Activated effector memory CD4-positive, alpha-beta T cell treated with anti-CD3 and anti-CD28 coated beads, Interleukin-2, amount 50 U/mL, for 16 hours (primary cell): ENCODE measurements at regions not wholly inside any gene's neighbourhood (a gene's known extent, or its start where the extent isn't known, plus 50 kb on each side); places are given as distances from the start of the nearest gene placed in this dataset.
"Not testable (repeated sequence)": the region's sequence is repeated elsewhere in the genome, so short reads cannot be mapped to it uniquely, and the experiment has no call there.

Experiments
- DNase-seq: peaks from one replicate; pipeline ENCODE4 v3.0.0-alpha.2; 2020

DNA sequence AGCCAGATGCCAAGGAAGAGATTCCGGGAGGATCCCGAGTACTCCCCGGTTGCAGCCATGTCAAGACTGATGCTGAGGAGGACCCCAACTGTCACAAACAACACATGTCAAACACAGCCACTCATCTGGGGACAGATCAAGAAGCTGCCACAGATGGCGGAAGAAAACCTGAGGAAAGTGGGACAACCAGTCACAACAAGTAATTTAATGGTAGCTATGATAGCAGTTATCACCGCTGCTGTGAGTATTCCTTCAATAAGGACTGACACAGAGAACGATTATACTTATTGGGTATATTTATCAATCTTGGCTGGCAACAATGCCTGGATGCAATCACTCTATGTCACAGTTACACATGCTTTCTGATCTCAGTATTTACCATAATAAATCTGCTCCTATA, 763.4 kb downstream of the DHX35 start:
- not testable (repeated sequence) for DNase-seq

DNA sequence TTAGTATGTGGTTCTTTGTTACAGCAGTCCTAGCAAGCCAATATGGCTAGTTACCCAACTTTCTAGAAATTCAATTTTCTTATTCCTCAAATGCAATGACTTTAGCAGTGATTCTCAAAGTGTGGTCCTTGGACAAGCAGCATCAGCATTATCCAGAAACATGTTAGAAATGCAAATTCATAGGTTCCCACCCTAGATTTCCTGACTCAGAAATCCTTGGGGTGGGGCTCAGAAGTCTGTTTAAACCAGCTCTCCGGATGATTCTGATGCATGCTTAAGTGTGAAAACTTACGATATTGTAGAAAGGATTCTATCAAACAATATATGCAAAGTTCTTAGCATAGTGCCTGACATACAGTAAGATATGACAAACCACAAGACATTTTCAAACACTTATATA, 757.1 kb downstream of the DHX35 start:
- DNase-seq = no peak

DNA sequence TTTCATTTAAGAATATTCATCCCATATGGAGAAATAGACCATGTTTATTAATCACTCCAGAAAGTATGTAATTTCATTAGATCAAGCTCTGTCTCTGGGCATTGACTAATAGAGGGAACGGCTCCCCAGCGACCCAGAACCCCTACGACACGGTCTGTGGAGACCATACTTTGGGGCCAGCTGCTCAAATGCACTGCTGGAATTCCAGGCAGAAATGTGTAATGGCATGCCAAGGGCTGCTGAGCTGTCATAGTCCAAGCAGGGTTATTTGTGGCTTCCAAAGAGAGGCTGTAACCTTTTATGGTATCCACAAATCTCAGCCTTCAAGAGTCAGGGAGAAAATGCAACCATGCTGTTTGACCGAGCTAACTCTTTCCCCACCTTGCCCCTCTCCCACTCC, 755.8 kb downstream of the DHX35 start:
- DNase-seq = no peak

DNA sequence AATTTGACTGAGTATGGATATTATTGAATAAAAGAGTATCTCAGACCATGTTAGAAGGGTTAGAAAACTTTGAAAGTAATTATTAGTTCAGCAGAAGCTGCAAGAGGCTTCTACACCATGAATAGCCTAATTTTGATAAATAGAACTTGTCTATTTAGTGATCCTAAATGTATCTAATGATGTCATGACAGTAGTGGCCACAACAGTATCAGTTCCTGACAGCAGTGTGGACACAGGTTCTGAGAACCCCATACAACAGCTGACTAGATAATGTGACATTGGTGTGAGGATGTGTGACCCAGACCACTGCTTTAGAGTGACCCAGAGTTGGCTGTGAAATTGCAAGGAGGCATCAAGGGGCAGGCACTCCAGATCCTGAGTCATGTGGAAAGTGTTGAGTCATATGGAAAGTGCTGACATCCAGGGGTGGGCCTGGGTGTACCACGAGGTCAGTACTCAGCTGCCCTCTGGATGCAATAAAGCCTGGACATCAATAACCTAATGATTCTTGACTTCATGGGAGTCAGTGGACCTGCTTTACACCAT, 754.7 kb downstream of the DHX35 start:
- no peak for DNase-seq

DNA sequence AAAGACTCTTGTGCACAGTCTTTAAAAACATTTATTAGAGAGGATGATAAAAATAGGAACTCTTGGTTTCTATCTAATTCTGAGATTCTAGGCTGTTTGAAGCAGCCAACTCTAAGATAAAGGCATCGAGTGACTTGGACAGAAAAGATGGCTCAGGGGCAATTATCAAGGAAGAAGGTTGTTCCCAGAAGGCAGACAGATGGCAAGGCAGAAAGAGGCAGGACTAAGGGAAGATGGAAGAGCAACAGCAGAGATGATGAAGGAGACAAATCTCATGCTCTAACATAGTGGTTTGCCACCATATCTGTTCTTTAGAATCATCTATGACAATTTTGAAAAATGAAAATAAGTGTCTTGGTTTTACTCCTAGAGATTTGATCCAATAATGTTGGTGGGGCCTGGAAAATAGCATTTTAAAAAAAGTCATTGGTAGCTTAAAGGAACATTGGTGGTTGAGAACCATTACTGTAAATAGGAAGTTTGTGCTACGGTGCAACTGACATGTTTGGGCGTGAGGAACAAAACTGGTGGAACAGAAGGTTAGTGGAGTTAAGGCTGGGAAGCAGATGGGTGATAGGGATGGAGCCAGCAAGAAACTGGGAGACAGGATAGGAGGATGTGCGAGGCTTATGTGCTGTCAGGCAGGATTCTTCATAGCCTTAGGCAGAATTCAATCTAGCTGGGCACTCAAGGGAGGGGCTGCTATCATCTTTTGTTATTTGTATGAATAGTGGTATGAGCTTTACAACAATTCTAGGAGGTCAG, 751.1 kb downstream of the DHX35 start:
- DNase-seq = no peak

DNA sequence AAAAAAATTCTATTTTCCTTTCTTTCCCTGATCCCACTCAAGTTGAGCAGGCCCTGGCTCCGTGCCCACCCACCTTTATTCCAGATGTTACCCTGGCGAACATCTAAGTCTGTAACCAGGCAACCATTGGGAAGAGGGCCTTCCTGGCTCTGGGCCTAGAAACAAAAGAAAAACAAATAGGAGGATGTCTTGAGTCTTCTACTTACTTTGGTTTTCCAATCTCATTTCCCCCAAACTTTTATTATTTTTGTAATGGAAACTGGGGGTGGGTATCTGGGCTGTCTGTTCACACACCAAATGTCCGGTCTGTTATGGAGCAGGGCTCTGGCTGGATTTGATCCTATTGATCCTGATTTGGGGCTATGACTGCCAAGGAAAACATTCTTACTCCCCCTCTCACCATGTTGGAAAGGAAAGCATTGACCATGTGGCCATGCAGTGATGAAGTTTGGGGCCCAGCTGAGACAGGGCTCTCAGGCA, 744.1 kb downstream of the DHX35 start:
- DNase-seq = no peak

DNA sequence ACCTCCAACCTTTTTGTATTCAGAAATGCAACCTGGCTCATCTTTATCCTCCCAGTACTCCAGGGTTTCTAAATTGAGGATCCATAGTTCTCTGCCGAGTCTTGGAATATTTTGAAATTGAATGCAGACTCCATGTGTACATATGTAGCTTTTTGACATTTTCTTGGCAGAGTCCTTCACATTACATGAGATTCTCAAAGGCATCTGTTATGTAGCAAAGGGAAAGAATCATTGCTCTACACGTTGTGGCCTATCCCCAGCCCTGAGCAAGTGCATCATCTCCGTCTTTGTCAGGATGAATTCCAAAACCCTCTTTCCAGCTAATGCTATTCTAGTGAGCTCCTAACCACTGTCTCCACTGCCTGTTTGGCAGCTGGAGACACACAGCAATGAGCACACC, 742.9 kb downstream of the DHX35 start:
- no peak for DNase-seq

DNA sequence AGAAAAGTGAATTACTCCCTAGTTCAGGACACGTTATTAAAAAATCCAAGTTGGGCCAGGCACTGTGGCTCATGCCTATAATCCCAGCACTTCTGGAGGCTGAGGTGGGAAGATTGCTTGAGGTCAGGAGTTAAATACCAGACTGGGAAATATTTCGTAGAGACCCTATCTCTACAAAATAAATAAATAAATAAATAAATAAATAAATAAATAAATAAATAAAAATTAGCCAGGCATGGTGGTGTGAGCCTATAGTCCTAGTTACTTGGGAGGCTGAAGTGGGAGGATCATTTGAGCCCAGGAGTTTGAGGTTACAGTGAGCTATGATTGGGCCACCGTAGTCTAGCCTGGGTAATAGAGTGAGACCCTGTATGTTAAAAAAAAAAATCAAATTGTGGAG, 741.2 kb downstream of the DHX35 start:
- not testable (repeated sequence) for DNase-seq

DNA sequence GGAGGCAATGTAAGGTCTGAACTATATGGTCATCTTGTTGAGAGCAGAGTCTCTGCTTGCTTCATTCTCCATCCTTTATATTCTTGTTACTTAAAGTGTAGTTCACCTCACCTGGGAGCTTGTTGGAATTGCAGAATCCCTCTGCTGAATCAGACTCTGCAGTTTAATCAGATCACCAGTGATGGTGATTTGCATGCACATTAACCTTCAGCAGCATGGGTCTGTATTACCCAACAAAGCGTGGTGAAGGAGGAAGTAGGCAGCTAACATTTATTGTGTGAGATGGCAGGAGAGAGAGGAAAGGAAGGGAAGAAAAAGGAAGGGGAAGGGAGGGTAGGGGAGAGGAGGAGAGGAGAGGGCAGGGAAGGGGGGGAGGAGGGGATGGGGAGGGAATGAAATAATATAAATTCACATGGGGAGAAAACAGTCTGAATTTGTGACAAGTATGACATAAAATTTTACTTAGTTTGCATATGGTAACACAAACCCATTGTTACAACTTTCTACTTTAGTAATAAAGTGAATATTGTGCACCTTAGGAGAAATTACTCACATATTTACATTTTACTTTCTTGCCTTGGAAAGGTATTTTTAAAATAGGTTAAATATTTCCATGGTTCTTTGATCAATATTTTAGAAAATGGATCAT, 740.7 kb downstream of the DHX35 start:
- no peak for DNase-seq

DNA sequence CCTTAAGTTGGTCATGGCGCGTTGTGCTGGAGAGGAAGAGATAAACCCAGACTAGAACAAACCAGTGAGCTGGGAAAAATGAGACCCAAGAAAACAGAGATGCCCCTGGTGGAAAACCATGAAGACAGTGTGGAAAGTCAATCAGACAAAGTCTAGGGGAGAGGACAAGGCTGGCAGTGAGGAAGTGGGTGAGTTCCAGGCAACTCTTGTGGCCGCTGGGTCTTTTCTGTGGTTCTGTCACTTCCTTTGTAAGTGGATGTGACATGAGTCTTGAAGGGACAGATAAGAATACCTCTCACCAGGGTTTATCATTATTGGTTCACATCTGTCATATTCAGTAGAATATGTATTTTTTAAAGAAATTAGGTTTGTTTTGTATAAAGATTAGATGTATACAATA, 738.4 kb downstream of the DHX35 start:
- no peak for DNase-seq

DNA sequence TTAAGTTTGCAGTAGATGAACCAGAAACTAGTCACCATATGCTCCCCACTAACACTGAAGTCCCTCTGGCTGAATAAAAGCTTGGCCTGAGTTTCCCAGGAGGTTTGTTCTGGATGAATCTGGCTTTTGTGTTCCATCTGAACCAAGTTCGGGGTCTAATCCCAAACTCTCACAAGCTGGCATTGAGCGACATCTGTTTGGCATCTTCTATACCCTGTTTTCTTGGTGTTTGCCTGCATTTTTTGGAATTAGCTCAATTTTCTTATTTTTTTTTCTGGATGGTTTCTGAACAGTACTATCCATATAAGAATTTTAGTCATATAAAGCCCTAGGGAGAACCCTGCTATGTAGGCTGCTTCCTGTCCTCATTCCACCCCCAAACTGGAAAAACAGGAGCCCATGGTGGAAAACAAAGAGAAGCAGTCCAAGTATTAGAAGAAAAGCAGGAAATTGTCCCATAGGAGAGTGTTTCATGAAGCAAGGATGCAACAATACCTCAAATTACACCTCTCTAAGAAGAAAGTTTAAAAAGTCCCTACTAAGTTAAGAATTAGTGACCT, 737.1 kb downstream of the DHX35 start:
- no peak for DNase-seq

DNA sequence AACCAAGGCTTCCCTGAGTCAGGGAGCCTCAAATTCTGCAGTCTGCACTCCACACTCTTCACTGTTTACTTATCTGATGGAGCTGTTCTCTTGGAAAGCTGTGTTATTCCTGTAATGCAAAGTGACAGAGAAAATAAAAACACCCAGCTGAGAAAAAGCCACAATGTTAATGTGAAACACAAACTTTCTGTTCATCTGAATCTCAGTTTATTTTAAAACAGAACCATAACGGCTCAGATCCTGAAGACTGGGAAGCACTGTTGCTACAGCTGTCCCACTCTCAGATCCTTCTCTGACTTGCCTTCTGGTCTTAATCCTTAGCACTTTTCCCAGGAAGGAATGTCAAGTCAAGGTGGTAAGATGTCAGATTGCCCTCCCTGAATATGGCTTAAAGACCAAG, 736.6 kb downstream of the DHX35 start:
- DNase-seq = no peak

DNA sequence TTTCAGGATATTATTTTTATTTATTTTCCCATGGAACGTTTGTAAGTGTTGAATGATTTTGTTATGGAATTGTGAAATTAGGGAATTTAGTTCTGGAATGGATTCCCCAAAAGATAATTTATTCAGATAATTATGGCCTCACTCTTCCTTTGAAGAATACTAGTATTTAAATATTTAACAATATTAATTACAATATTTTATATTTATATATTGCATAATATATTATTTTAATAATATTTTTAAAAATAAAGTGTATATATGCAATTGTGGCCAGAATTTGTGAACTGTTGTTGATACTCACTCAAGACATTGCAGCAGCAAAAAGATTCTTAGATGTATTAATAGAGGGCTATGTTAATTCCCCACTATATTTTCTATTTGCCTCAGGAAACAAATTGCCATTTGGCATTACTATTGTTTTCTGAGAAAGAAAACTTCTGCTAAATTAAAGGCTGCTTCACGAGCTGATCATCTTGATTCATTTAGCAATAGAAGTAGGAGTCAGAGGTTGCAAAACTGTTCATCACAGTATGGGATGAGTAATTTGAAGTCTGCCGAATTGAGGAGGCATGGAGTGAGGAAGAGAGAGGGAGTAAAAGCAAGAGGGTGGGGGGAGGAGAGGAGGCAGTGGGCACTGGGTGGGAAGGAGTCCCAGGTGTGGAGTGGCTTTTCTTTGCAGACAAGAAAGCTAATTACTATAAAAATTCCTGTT, 729.2 kb downstream of the DHX35 start:
- DNase-seq = no peak

DNA sequence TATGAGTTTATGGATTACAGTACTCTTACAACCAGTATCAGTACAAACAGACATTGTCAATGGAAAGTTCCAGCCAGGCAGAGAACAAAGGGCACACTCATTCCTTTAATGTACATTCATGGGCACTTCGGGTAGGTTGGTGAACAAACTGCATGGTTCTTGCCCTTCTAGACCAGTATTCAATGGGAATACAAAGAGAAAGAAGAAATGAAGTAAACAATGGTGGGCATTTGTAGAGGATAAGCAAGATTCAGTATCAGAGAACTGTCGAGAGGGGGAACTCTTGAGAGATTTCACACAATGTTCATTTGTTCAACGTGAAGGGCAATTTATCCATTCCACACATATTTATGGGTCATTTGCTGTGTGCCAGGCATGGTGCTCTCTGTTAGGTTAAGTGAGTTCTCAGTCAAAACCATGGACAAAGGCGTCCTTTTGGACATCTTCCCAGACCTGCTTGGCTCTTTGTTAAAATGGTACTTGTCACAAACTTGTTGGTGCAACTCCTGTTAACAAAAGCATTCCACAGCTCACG, 714.8 kb downstream of the DHX35 start:
- no peak for DNase-seq

DNA sequence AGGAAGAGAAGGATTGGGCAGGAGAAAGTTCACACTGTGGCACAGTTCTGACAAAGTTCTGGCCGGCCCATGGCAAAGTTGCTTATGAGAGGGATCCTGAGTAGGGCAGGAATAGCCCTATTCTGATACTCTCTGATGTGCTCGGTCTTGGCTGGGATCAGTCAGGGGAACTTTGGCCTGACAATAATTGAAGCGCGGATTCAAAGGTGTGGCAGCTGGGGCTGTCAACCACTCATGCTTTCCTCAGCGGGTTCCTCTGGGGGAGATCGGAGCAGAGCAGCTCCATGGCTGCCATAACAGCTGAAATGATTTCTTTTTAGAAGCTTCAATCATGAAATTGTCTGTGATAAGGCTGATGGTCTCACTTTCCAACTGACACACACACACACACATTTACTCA, 714.1 kb downstream of the DHX35 start:
- DNase-seq = no peak

DNA sequence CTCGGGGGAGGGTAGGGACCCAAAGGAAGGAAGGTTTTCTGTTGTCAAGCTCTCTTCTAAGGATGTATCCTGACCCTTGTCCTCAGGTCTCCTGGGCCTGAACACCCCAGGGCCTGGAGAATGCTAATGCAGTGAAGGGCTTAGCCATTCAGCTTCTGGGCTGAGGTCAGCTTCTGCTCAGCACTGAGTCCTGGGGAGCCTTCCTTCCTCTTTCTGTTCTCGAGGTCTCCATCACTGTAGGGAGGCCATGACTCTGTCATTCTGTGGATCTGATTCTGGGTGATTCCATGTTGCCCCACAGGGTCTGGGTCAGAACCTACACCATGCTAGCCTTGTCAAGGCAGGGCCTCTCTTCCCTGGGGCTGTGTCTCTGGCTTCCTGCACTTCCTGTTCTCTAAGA, 712.7 kb downstream of the DHX35 start:
- DNase-seq = no peak

DNA sequence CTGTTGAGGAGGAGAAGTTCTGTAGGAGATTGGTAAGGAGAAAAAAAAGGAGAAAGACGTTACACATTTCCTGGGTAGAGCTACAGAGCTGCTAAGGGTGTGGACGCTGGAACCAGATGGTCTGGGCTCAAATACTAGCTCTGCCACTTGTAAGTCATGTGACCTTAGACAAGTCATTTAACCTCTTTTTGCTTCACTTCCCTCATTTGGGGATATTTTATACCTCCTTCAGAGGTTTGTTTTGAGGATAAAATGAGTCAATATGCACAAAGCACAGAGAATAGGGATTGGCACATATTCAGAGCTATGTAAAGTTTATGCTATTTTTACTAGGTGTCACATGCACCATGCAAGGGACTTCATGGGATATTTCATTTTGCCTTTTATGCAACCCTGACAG, 708.8 kb downstream of the DHX35 start:
- DNase-seq = no peak

DNA sequence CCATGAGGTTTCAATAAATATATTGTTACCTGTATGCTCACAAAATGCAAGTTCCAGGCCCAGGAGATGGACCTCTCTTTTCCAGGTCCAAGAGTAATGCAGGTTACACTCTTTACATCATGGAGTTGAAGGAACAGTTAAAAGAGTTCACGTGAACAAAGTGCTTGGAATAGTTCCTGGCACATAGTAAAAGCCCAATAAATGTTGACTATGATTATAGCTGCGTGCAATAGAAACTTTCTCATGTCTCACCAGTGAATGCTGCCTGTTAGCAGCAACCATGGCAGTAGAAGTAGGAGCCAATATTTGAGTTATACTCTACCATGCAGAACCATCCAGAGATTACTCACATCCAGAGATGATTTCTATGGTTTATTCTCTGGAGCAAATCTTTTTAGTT, 707.5 kb downstream of the DHX35 start:
- DNase-seq = no peak

DNA sequence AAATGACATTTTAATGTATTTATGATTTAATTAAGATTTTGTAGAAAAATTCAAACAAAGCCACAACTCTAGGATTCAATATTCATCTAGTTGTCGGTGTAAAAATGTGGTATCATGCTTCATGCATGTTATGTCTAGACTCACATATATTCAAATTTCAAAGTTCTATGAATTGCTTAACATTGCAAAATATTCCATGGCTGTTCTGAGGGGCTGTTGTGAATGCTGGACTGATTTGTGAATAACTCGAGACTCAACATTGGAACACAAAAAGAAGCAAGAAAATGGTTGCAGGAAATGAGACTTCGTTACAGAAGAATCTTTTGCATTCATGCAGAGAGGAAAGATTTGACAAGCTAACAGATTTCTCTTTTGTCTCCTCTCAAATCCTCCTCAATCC, 705.9 kb downstream of the DHX35 start:
- DNase-seq = no peak

DNA sequence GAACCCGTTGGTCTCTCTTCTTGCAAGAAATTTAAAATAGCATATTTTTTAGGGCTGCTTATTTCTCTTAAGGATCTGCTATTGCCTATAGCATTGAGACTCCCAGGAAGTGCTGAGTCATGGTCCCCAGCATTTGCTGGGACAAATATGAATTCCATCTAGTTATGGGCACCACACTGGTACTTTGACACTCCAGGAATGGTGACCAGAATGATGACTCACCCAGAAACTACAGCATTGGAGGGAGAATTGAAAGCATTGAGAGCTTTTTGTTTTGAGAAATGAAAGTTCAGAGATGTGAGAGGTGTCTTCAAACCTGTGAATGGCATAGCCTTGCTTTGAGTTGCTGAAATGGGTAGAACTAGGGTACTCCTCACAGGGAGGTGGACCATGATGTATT, 699.7 kb downstream of the DHX35 start:
- no peak for DNase-seq

DNA sequence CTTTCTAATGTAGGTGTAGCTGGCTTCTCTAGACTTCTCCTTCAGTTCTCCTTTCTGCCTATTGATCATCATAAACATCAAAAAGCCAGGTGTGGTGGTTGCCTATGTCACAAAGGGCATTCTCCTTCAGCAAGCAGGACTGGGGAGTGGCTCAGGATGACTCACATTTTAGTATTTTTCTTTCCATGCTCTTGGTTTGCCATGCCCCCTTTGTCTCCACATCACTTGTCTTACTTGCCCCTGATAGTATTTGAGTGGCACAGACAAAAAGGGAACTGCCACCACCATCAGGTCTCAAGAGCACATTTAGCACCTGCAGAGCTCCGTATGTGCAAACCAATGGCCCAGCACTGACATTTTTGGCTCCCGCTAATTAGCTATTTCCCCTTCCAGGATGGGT, 698.8 kb downstream of the DHX35 start:
- no peak for DNase-seq

DNA sequence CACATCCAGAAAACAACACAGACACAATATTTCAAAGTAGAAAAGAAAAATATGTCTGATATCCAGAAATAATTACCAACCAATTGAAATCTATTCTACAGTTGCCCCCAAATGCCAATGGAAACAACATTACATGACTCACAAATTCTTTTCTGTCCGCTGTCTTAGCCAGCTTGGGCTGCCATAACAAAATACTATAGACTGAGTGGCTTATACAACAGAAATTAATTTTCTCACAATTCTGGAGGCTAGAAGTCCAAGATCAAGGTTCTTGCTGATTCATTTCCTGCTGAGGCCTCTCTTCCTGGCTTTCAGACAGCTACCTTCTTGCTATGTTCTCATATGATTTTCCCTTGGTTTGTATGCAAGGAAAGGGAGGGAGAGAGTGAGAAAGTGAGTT, 698.1 kb downstream of the DHX35 start:
- DNase-seq = no peak
